ENCODE measurements at regions not wholly inside any gene's neighbourhood (a gene's known extent, or its start where the extent isn't known, plus 50 kb on each side); places are given as distances from the start of the nearest gene placed in this dataset.
A peak's percentile ranks its signal among the peaks of the same experiment; 100 is the strongest.
"Not testable (repeated sequence)": the region's sequence is repeated elsewhere in the genome, so short reads cannot be mapped to it uniquely, and the experiment has no call there.

DNA sequence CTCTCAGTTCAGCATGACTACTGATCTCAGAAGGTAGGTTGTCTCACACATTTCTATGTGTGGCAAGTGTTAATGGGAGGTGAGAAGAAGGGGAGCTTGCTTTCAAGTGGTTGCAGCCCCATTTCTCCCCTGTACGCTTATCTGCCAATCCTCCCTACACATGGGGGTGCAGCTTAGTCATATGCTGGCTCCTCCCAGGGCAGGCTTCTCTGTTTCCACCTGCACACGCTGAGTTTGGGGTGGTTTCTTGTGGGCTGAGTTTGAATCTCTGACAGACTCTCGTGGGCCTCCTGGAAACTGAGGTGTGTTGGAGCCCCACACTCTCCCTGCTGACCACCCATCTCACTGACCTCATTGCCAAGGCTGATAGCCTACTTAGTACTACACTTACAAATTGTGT is 435.8 kb upstream of the MTPN start:
- DNase-seq (ENCODE audit: low spot score) = no peak

GRCh38 chr7:136405931-136406777 is 429.0 kb upstream of the MTPN start:
- DNase-seq (ENCODE audit: low spot score) = peak; percentile 29

- no peak for DNase-seq (ENCODE audit: low spot score)
These were observed 426.4 kb upstream of the MTPN start for GRCh38 chr7:136403591-136403990.

- no peak for DNase-seq (ENCODE audit: low spot score)
These were observed 423.7 kb upstream of the MTPN start for GRCh38 chr7:136400877-136401276.

- no peak for DNase-seq (ENCODE audit: low spot score)
These were observed 422.2 kb upstream of the MTPN start for GRCh38 chr7:136399385-136399784.

- no peak for DNase-seq (ENCODE audit: low spot score)
These were observed 415.7 kb upstream of the MTPN start for GRCh38 chr7:136392856-136393255.

DNA sequence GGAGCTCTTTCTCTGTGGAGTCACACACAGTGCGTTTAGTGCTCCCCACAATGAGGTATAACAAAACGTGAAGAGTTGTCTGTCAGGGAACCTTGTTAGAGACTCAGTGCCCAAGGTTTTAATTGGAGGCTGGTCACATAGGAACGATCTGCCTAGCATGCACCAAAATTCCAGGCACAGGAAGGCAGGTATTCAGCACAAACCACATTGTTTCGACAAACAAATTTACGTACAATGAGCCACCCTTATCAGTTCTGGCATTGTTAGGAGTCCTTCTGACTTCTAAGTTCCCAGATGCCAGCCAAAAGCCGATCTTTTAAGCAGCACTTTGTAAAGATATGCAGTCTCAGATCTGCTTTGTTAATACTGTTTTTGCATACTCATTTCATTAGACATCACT is 414.2 kb upstream of the MTPN start:
- no peak for DNase-seq (ENCODE audit: low spot score)

GRCh38 chr7:136389933-136390332 is 412.8 kb upstream of the MTPN start:
- DNase-seq (ENCODE audit: low spot score) = no peak

GRCh38 chr7:136386876-136387275 is 409.7 kb upstream of the MTPN start:
- DNase-seq (ENCODE audit: low spot score) = no peak

GRCh38 chr7:136371409-136371808 is 394.2 kb upstream of the MTPN start:
- not testable (repeated sequence) for DNase-seq (ENCODE audit: low spot score)

DNA sequence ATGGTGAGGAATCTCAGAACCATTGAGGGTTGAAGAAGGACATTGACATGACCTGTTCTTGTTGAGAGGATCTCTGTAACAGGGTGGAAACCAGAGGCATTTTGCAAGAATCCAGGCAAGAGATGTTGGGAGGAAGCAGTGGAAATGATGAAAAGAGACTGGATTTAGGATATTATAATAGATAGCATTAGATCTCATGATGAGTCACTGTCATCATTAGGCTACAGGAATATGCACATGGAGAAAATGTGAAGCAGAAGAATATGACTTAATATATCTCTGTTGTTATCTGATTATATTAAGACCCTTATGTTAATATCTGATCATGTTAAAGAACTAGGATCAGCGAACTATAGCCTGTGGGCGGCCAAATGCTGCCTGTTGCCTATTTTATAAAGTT is 393.0 kb upstream of the MTPN start:
- no peak for DNase-seq (ENCODE audit: low spot score)

DNA sequence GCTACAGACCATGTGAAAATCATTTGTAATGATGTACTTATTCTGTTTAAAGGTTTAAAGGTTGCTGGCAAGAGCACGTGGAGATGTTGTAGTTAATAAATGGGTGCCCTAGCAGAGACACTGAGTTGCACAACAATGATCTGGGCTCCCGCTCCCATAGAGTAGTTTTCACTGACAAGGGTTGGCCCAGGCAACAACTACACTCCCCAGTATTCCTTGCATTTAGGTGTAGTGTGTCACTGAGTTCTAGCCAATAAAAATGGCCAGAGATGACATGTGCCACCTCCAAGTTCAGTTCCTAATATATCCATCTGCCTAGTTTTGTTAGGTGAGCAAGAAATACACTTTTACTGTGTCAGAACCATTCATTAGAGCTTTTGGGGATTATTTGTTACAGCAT is 392.1 kb upstream of the MTPN start:
- no peak for DNase-seq (ENCODE audit: low spot score)

DNA sequence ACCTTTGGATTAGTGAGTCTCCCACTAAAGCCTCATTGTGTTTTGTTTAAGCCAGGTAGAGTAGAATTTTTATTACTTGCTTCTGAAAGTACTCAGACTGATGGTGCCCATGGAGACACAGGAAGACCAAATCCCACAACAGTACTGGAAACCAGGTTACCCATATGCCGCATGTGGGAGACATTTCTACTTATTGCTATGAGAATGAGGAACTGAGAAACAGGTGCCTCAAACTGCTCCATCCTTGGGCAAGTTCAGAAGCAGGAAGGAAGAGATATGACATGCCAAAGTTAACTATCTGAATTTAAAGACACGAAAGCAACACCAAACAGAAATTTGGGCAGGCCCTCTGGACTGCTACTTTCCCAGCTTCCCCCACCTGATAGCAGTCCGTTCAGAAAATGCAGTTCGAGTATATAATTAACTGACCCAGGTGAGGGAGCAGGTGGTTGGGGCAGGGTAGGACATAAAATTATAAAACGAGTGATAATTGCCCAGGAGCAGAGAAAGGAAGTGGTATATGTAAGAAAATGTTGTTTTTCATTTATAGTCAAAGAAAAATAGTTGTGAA is 382.3 kb upstream of the MTPN start:
- no peak for DNase-seq (ENCODE audit: low spot score)

DNA sequence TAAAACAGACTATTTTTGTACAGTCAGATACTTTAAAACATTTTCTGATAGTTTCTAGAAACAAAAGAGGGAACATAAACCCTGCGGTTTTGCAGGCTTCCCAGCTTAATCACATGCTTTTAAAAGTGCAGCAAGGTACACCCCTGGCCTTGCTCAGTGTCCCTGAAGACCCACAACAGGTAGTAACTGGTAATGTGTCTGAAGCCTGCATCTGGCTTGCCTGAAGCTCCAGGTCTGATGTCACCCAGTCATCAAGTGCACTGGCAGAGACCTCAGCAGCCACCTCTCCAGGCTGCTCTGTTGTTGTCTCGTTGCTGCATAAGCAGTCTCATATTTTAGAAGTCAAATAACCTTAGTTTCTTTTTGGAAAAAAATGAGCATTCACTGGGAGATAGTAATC is 376.1 kb upstream of the MTPN start:
- no peak for DNase-seq (ENCODE audit: low spot score)

GRCh38 chr7:136348542-136349192 is 371.5 kb upstream of the MTPN start:
- DNase-seq (ENCODE audit: low spot score) = no peak

GRCh38 chr7:136348142-136348541 is 371.0 kb upstream of the MTPN start:
- DNase-seq (ENCODE audit: low spot score) = no peak

DNA sequence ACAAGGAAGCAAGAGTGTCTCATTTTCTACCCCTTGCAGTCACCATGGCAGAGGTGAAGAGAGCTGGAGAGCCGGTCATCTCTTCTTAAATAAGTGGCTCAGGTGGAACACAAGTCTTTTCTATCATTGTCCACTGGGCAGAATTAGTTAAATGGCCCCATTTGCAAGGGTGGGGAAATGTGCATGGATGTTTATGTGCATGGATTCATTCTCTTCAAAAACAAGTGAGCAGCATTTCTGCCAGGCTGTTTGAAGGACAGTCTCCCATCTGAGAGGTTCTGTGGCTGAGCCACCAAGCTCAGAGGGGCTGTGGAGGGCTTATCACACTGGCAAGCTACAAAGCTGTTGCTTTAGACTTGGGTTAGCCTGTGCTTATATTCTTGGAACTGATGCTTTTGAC is 370.3 kb upstream of the MTPN start:
- no peak for DNase-seq (ENCODE audit: low spot score)

DNA sequence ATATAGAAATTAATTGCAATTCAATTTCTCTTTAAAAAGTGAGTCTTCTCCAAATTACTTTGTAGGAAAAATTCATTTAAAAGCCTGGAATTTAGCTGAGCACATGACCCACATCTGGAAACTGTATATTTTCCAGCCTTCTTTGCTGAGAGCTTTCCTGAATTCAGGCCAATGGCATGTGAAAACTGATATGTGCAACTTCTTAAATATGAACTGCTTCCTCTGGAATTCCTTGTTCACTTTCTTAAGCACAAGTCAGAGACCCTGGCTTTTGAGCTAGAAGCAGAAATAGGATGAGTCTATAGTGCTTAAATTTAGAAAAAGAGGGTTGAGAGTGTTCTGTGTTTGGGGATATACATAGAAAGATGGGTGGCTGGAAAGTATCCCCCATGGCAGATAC is 365.1 kb upstream of the MTPN start:
- DNase-seq (ENCODE audit: low spot score) = no peak

DNA sequence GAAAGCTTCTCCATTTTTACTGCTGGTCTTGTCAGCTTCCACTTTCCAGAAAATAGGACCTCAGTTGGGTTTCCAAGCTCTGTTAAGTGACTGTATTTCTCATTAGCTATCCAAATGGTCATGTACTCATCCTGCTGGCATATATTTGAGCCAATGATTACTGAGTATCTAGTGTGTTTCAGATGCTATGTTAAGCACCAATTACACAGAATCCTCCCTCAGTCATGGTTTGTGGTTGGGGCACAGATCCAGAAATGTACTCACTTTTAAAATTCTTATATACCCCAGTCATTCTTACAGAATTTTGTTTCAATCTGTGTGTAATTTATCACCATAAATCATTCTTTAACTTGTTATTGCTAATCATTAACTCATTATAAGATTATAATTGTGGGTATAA is 362.3 kb upstream of the MTPN start:
- no peak for DNase-seq (ENCODE audit: low spot score)

- DNase-seq (ENCODE audit: low spot score) = no peak
These were observed 359.8 kb upstream of the MTPN start for GRCh38 chr7:136336932-136337331.

GRCh38 chr7:136333636-136334035 is 356.5 kb upstream of the MTPN start:
- no peak for DNase-seq (ENCODE audit: low spot score)

- DNase-seq (ENCODE audit: low spot score) = no peak
These were observed 349.0 kb upstream of the MTPN start for GRCh38 chr7:136326045-136326609.

- DNase-seq (ENCODE audit: low spot score) = no peak
These were observed 348.4 kb upstream of the MTPN start for GRCh38 chr7:136325578-136325977.
